ENCODE measurements at regions not wholly inside any gene's neighbourhood (a gene's known extent, or its start where the extent isn't known, plus 50 kb on each side); places are given as distances from the start of the nearest gene placed in this dataset.

GRCh38 chr21:15172963-15173362, 108.2 kb upstream of the NRIP1 start:
- Mint-ChIP-seq H3K9me3 (no peaks in the 10 kb centered on the region), H3K4me1 (no peaks in the 10 kb centered on the region), H3K36me3 (no peaks in the 10 kb centered on the region), H3K27ac (no peak overlapping the region), H3K4me3 (no peak overlapping the region), H3K27me3 (ENCODE audit: low read depth in 2 of 2) (no peaks in the 10 kb centered on the region)
- 100% methylated on average over 2 of the region's 3 CpGs for WGBS (ENCODE audit: insufficient coverage)
- ATAC-seq (no peak), DNase-seq (no peak)
- Histone ChIP-seq H3K27ac (ENCODE audit: low read length) (no peak overlapping the region), H3K36me3 (ENCODE audit: control insufficient read depth, insufficient read depth, low read length) (no peaks in the 10 kb centered on the region), H3K27me3 (ENCODE audit: control insufficient read depth, insufficient read depth, low read length) (no peaks in the 10 kb centered on the region), H3K9me3 (ENCODE audit: control insufficient read depth, insufficient read depth, low read length) (no peaks in the 10 kb centered on the region), H3K4me1 (ENCODE audit: control insufficient read depth, insufficient read depth, low read length) (no peaks in the 10 kb centered on the region), H3K4me3 (ENCODE audit: low read length) (no peak overlapping the region)
- intact Hi-C loops (cut with micrococcal nuclease): no loop called here
- TF ChIP-seq CTCF (IDR thresholded peaks at IDR 0.05): no peak

GRCh38 chr21:15174923-15175322, 110.1 kb upstream of the NRIP1 start:
- Histone ChIP-seq H3K4me1 (ENCODE audit: control insufficient read depth, insufficient read depth, low read length) (no peaks in the 10 kb centered on the region), H3K36me3 (ENCODE audit: control insufficient read depth, insufficient read depth, low read length) (no peaks in the 10 kb centered on the region), H3K27ac (ENCODE audit: low read length) (no peak overlapping the region), H3K27me3 (ENCODE audit: control insufficient read depth, insufficient read depth, low read length) (no peaks in the 10 kb centered on the region), H3K4me3 (ENCODE audit: low read length) (no peak overlapping the region), H3K9me3 (ENCODE audit: control insufficient read depth, insufficient read depth, low read length) (no peaks in the 10 kb centered on the region)
- TF ChIP-seq CTCF (IDR thresholded peaks at IDR 0.05): no peak
- H3K27me3 Mint-ChIP-seq (ENCODE audit: low read depth in 2 of 2): peaks cover 0 to 3% of the 10 kb centered on the region in 2 donors
- ATAC-seq: no peak
- no peaks in the 10 kb centered on the region for H3K9me3 Mint-ChIP-seq
- no peak overlapping the region for H3K27ac Mint-ChIP-seq
- DNase-seq: no peak
- no peak overlapping the region for H3K4me3 Mint-ChIP-seq
- WGBS (ENCODE audit: insufficient coverage): 100% methylated on average over 3 of the region's 3 CpGs
- H3K36me3 Mint-ChIP-seq: no peaks in the 10 kb centered on the region
- intact Hi-C loops (cut with micrococcal nuclease): no loop called here
- no peaks in the 10 kb centered on the region for H3K4me1 Mint-ChIP-seq

GRCh38 chr21:15182731-15183130, 117.9 kb upstream of the NRIP1 start:
- DNase-seq (no peak), ATAC-seq (no peak)
- peaks cover 0 to 3% of the 10 kb centered on the region in 2 donors for H3K27me3 Mint-ChIP-seq (ENCODE audit: low read depth in 2 of 2)
- no peaks in the 10 kb centered on the region for H3K36me3 ChIP-seq (ENCODE audit: control insufficient read depth, insufficient read depth, low read length)
- no peak for TF ChIP-seq CTCF (IDR thresholded peaks at IDR 0.05)
- peaks cover 0 to 2% of the 10 kb centered on the region in 2 donors for H3K9me3 Mint-ChIP-seq
- H3K9me3 ChIP-seq (ENCODE audit: control insufficient read depth, insufficient read depth, low read length): no peaks in the 10 kb centered on the region
- no peaks in the 10 kb centered on the region for H3K27me3 ChIP-seq (ENCODE audit: control insufficient read depth, insufficient read depth, low read length)
- no peak overlapping the region for H3K27ac Mint-ChIP-seq
- H3K36me3 Mint-ChIP-seq: no peaks in the 10 kb centered on the region
- H3K4me3 Mint-ChIP-seq: no peak overlapping the region
- H3K4me3 ChIP-seq (ENCODE audit: low read length): no peak overlapping the region
- intact Hi-C loops (cut with micrococcal nuclease): no loop called here
- H3K4me1 Mint-ChIP-seq: no peaks in the 10 kb centered on the region
- H3K4me1 ChIP-seq (ENCODE audit: control insufficient read depth, insufficient read depth, low read length): no peaks in the 10 kb centered on the region
- WGBS (ENCODE audit: insufficient coverage): 65% methylated on average over 4 of the region's 4 CpGs
- no peak overlapping the region for H3K27ac ChIP-seq (ENCODE audit: low read length)

GRCh38 chr21:15183813-15184257, 119.0 kb upstream of the NRIP1 start:
- WGBS (ENCODE audit: insufficient coverage): 86% methylated on average over 4 of the region's 5 CpGs
- no peak overlapping the region for H3K27ac ChIP-seq (ENCODE audit: low read length)
- intact Hi-C loops (cut with micrococcal nuclease): no loop called here
- ATAC-seq: no peak
- Mint-ChIP-seq H3K9me3 (peaks cover 0 to 2% of the 10 kb centered on the region in 2 donors), H3K4me1 (no peaks in the 10 kb centered on the region), H3K36me3 (no peaks in the 10 kb centered on the region), H3K27ac (no peak overlapping the region), H3K27me3 (ENCODE audit: low read depth in 2 of 2) (no peaks in the 10 kb centered on the region), H3K4me3 (no peak overlapping the region)
- H3K27me3 ChIP-seq (ENCODE audit: control insufficient read depth, insufficient read depth, low read length): no peaks in the 10 kb centered on the region
- no peaks in the 10 kb centered on the region for H3K4me1 ChIP-seq (ENCODE audit: control insufficient read depth, insufficient read depth, low read length)
- no peak for DNase-seq
- H3K9me3 ChIP-seq (ENCODE audit: control insufficient read depth, insufficient read depth, low read length): no peaks in the 10 kb centered on the region
- no peak overlapping the region for H3K4me3 ChIP-seq (ENCODE audit: low read length)
- no peaks in the 10 kb centered on the region for H3K36me3 ChIP-seq (ENCODE audit: control insufficient read depth, insufficient read depth, low read length)
- no peak for TF ChIP-seq CTCF (IDR thresholded peaks at IDR 0.05)
